CD14-positive monocyte (primary cell): ENCODE measurements at regions not wholly inside any gene's neighbourhood (a gene's known extent, or its start where the extent isn't known, plus 50 kb on each side); places are given as distances from the start of the nearest gene placed in this dataset.

ENCODE experiments used
- DNase-seq, 3 donors: peaks; one replicate each; pipeline ENCODE4 v3.0.0-alpha.2; 2011 to 2022
- H2AFZ ChIP-seq: 2 replicates; pipeline ENCODE4 v1.6.0; 2012; ENCODE audit warnings: mild to moderate bottlenecking, low read depth, low read length, inconsistent platforms; ENCODE audit not compliant: insufficient read depth, poor library complexity, severe bottlenecking
- H3K27ac ChIP-seq, 2 donors: 1 replicate in 1 of 2; 2 replicates in 1 of 2; pipeline ENCODE4 v1.5.1; 2012 to 2013; ENCODE audit warnings: low read length in 2 of 2, control low read depth in 1 of 2, inconsistent platforms in 1 of 2, low read depth in 1 of 2, mild to moderate bottlenecking in 1 of 2
- H3K27me3 ChIP-seq, 2 donors: one replicate each; pipeline versions ENCODE4 v1.6.0 to v1.6.1; 2011 to 2013; ENCODE audit warnings: low read length in 2 of 2; ENCODE audit not compliant: control insufficient read depth in 2 of 2, insufficient read depth in 2 of 2
- H3K36me3 ChIP-seq, 2 donors: replicated peaks in 1 of 2; 1 replicate in 1 of 2; 2 replicates in 1 of 2; pipeline versions ENCODE4 v1.5.1 to v1.6.1; 2012 to 2013; ENCODE audit warnings: low read length in 2 of 2, control low read depth in 1 of 2, inconsistent platforms in 1 of 2, mild to moderate bottlenecking in 1 of 2; ENCODE audit not compliant: insufficient read depth in 2 of 2, control insufficient read depth in 1 of 2
- H3K4me1 ChIP-seq, 2 donors: 1 replicate in 1 of 2; 2 replicates in 1 of 2; pipeline versions ENCODE4 v1.5.1 to v1.6.1; 2012 to 2013; ENCODE audit warnings: low read length in 2 of 2, control low read depth in 1 of 2, inconsistent platforms in 1 of 2, mild to moderate bottlenecking in 1 of 2, moderate library complexity in 1 of 2; ENCODE audit not compliant: insufficient read depth in 2 of 2, control insufficient read depth in 1 of 2
- H3K4me2 ChIP-seq: replicated peaks from 2 replicates; pipeline ENCODE3; 2012; ENCODE audit warnings: low read length, moderate library complexity, mild to moderate bottlenecking; ENCODE audit not compliant: poor library complexity, severe bottlenecking; ENCODE audit errors: extremely low read depth
- H3K4me3 ChIP-seq, 3 experiments: fragments of 200-600 bp in 1 of 3; sonication (generic) in 1 of 3; replicated peaks in 1 of 3; 1 replicate in 2 of 3; 2 replicates in 1 of 3; pipeline ENCODE4 v1.5.1; 2011 to 2013; ENCODE audit warnings: low read length in 3 of 3, mild to moderate bottlenecking in 3 of 3, control low read depth in 2 of 3, low read depth in 2 of 3, inconsistent platforms in 1 of 3, moderate library complexity in 1 of 3
- H3K79me2 ChIP-seq: 2 replicates; pipeline ENCODE4 v1.6.0; 2012; ENCODE audit warnings: mild to moderate bottlenecking, control low read depth, inconsistent platforms, low read length, moderate library complexity; ENCODE audit not compliant: insufficient read depth
- H3K9ac ChIP-seq: 2 replicates; pipeline ENCODE4 v1.6.0; 2017; ENCODE audit warnings: low read length, mild to moderate bottlenecking; ENCODE audit not compliant: insufficient read depth, poor library complexity, severe bottlenecking
- H3K9me3 ChIP-seq, 2 donors: replicated peaks in 1 of 2; 1 replicate in 1 of 2; 2 replicates in 1 of 2; pipeline versions ENCODE4 v1.5.1 to v1.6.1; 2012 to 2013; ENCODE audit warnings: low read length in 2 of 2, control low read depth in 1 of 2; ENCODE audit not compliant: control insufficient read depth in 1 of 2, insufficient read depth in 1 of 2
- H4K20me1 ChIP-seq: 2 replicates; pipeline ENCODE4 v1.6.0; 2012; ENCODE audit warnings: mild to moderate bottlenecking, low read length, control low read depth, moderate library complexity; ENCODE audit not compliant: insufficient read depth
- H3K27ac Mint-ChIP-seq, 7 donors: one replicate each; pipeline ENCODE4 v1.8.0; 2020; ENCODE audit warnings: mild to moderate bottlenecking in 7 of 7, mixed read lengths in 7 of 7, moderate library complexity in 6 of 7, inconsistent platforms in 2 of 7
- H3K27me3 Mint-ChIP-seq, 3 donors: one replicate each; pipeline ENCODE4 v1.8.0; 2021 to 2022; ENCODE audit warnings: low read depth in 3 of 3, mild to moderate bottlenecking in 3 of 3, mixed read lengths in 3 of 3, moderate library complexity in 3 of 3, inconsistent platforms in 1 of 3
- H3K36me3 Mint-ChIP-seq, 2 donors: one replicate each; pipeline ENCODE4 v1.8.0; 2020; ENCODE audit warnings: mixed read lengths in 2 of 2, inconsistent platforms in 1 of 2, mild to moderate bottlenecking in 1 of 2
- H3K4me1 Mint-ChIP-seq: one replicate; pipeline ENCODE4 v1.8.0; 2020; ENCODE audit warnings: mild to moderate bottlenecking, mixed read lengths
- H3K4me3 Mint-ChIP-seq, 2 donors: one replicate each; pipeline ENCODE4 v1.8.0; 2020; ENCODE audit warnings: mild to moderate bottlenecking in 2 of 2, mixed read lengths in 2 of 2, moderate library complexity in 1 of 2
- H3K9me3 Mint-ChIP-seq, 7 donors: one replicate each; pipeline ENCODE4 v1.8.0; 2020 to 2022; ENCODE audit warnings: mixed read lengths in 7 of 7, mild to moderate bottlenecking in 6 of 7, moderate library complexity in 6 of 7, inconsistent platforms in 2 of 7
- WGBS: methylation state at CpG from one replicate; pipeline ENCODE4 v1.1.5; 2013; ENCODE audit warnings: missing lambda C conversion rate; ENCODE audit not compliant: insufficient coverage; 5-methylcytosine and 5-hydroxymethylcytosine counted together
- intact Hi-C, 2 donors: fragments of 100-400 bp; cut with micrococcal nuclease; formaldehyde crosslinking; loops; one replicate each; pipeline versions ENCODE4 v1.15.0 to v1.15.1; 2023
- TF ChIP-seq, protein P1 (sequence below): fragments of 200-600 bp; IDR thresholded peaks from one replicate; pipeline ENCODE4 v1.8.0; 2022; ENCODE audit warnings: antibody characterized with exemption, mild to moderate bottlenecking

GRCh38 chr4:120004054-120004453, 62.6 kb downstream of the MAD2L1 start:
- no peak overlapping the region for H3K9ac ChIP-seq
- peaks cover 0 to 3% (median 0%) of the 10 kb centered on the region in 3 donors for H3K27me3 Mint-ChIP-seq
- H3K27ac Mint-ChIP-seq: no peak overlapping the region
- H3K4me3 ChIP-seq: no peak overlapping the region
- H2AFZ ChIP-seq: no peak overlapping the region
- peaks cover 0 to 6% (median 1%) of the 10 kb centered on the region in 7 donors for H3K9me3 Mint-ChIP-seq
- no peaks in the 10 kb centered on the region for H3K4me1 Mint-ChIP-seq
- WGBS: 44% methylated on average over 2 of the region's 4 CpGs
- intact Hi-C loops: no loop called here
- H3K9me3 ChIP-seq: no peaks in the 10 kb centered on the region
- no peak for DNase-seq
- no peak overlapping the region for H3K4me3 Mint-ChIP-seq
- H3K36me3 ChIP-seq: no peaks in the 10 kb centered on the region
- no peak overlapping the region for H3K4me2 ChIP-seq
- no peak overlapping the region for H3K27ac ChIP-seq
- no peaks in the 10 kb centered on the region for H3K79me2 ChIP-seq
- no peaks in the 10 kb centered on the region for H3K36me3 Mint-ChIP-seq
- H3K27me3 ChIP-seq: no peaks in the 10 kb centered on the region
- no peaks in the 10 kb centered on the region for H4K20me1 ChIP-seq
- H3K4me1 ChIP-seq: no peaks in the 10 kb centered on the region
- TF ChIP-seq, protein P1, sequence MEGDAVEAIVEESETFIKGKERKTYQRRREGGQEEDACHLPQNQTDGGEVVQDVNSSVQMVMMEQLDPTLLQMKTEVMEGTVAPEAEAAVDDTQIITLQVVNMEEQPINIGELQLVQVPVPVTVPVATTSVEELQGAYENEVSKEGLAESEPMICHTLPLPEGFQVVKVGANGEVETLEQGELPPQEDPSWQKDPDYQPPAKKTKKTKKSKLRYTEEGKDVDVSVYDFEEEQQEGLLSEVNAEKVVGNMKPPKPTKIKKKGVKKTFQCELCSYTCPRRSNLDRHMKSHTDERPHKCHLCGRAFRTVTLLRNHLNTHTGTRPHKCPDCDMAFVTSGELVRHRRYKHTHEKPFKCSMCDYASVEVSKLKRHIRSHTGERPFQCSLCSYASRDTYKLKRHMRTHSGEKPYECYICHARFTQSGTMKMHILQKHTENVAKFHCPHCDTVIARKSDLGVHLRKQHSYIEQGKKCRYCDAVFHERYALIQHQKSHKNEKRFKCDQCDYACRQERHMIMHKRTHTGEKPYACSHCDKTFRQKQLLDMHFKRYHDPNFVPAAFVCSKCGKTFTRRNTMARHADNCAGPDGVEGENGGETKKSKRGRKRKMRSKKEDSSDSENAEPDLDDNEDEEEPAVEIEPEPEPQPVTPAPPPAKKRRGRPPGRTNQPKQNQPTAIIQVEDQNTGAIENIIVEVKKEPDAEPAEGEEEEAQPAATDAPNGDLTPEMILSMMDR: no peak

GRCh38 chr4:120003193-120003592, 63.5 kb downstream of the MAD2L1 start:
- peaks cover 0 to 6% (median 1%) of the 10 kb centered on the region in 7 donors for H3K9me3 Mint-ChIP-seq
- Histone ChIP-seq H3K4me2 (no peak overlapping the region), H3K27me3 (no peaks in the 10 kb centered on the region), H3K9me3 (no peaks in the 10 kb centered on the region), H3K4me3 (no peak overlapping the region), H3K79me2 (no peaks in the 10 kb centered on the region), H3K4me1 (no peaks in the 10 kb centered on the region), H2AFZ (no peak overlapping the region), H4K20me1 (no peaks in the 10 kb centered on the region), H3K27ac (no peak overlapping the region), H3K9ac (no peak overlapping the region), H3K36me3 (no peaks in the 10 kb centered on the region)
- DNase-seq: no peak
- H3K36me3 Mint-ChIP-seq: no peaks in the 10 kb centered on the region
- H3K27ac Mint-ChIP-seq: no peak overlapping the region
- intact Hi-C loops: no loop called here
- no CpG with 5 or more reads among the region's 3 CpGs for WGBS
- TF ChIP-seq, protein P1: no peak
- H3K4me1 Mint-ChIP-seq: no peaks in the 10 kb centered on the region
- H3K27me3 Mint-ChIP-seq: peaks cover 0 to 3% (median 2%) of the 10 kb centered on the region in 3 donors
- no peak overlapping the region for H3K4me3 Mint-ChIP-seq
